Sigmoid colon (tissue), 6 donors: ENCODE measurements at regions not wholly inside any gene's neighbourhood (a gene's known extent, or its start where the extent isn't known, plus 50 kb on each side); places are given as distances from the start of the nearest gene placed in this dataset.

ENCODE experiments used
- DNase-seq: peaks from one replicate; pipeline ENCODE4 v3.0.0-alpha.2; 2019
- H3K27ac ChIP-seq, 4 donors: fragments of 200-600 bp; sonication (generic); one replicate each; pipeline ENCODE4 v1.5.1; 2016 to 2019; ENCODE audit warnings: mild to moderate bottlenecking in 1 of 4
- H3K27me3 ChIP-seq, 3 donors: fragments of 200-600 bp; sonication (generic); one replicate each; pipeline ENCODE4 v1.5.1; 2019; ENCODE audit warnings: mild to moderate bottlenecking in 1 of 3
- H3K36me3 ChIP-seq, 4 donors: fragments of 200-600 bp; sonication (generic); one replicate each; pipeline ENCODE4 v1.5.1; 2016 to 2019
- H3K4me1 ChIP-seq, 4 donors: fragments of 200-600 bp; sonication (generic); one replicate each; pipeline ENCODE4 v1.5.1; 2017 to 2019
- H3K4me3 ChIP-seq, 4 donors: fragments of 200-600 bp; sonication (generic); one replicate each; pipeline ENCODE4 v1.5.1; 2017 to 2019; ENCODE audit warnings: mild to moderate bottlenecking in 2 of 4, moderate library complexity in 1 of 4
- H3K9me3 ChIP-seq, 4 donors: fragments of 200-600 bp in 3 of 4; sonication (generic) in 3 of 4; one replicate each; pipeline versions ENCODE4 v1.5.1 to v1.6.1; 2013 to 2019
- EP300 ChIP-seq, 4 donors: sonication (generic); formaldehyde crosslinking; IDR thresholded peaks; one replicate each; pipeline ENCODE4 v1.6.1; 2017; ENCODE audit warnings: antibody characterized with exemption in 4 of 4
- POLR2A ChIP-seq, 2 donors: fragments of 450-650 bp; IDR thresholded peaks; one replicate each; pipeline ENCODE4 v1.6.1; 2016; ENCODE audit warnings: antibody characterized with exemption in 2 of 2, mild to moderate bottlenecking in 2 of 2, moderate library complexity in 2 of 2
- POLR2AphosphoS5 ChIP-seq, 4 donors: sonication (generic); formaldehyde crosslinking; IDR thresholded peaks; one replicate each; pipeline ENCODE4 v1.6.1; 2017; ENCODE audit warnings: antibody characterized with exemption in 4 of 4
- WGBS, 2 donors: extraction: QIAGEN DNeasy Blood & Tissue Kit; methylation state at CpG; one replicate each; pipeline ENCODE4 v1.1.7; 2013; 5-methylcytosine and 5-hydroxymethylcytosine counted together
- intact Hi-C: fragments of 100-400 bp; cut with DNase I; formaldehyde crosslinking; loops from one replicate; pipeline ENCODE4 v1.15.1; 2023
- TF ChIP-seq, protein P1 (sequence below), 4 experiments: fragments of 450-650 bp in 3 of 4; fragments of 200-600 bp in 1 of 4; IDR thresholded peaks; one replicate each; pipeline ENCODE4 v1.5.1; 2016 to 2019; ENCODE audit warnings: antibody characterized with exemption in 4 of 4, mild to moderate bottlenecking in 3 of 4, moderate library complexity in 2 of 4
- donor health status: healthy with polysubstance abuse.
- donor health status: healthy.

- Histone ChIP-seq H3K27ac (no peak overlapping the region), H3K36me3 (no peaks in the 10 kb centered on the region), H3K4me1 (no peaks in the 10 kb centered on the region), H3K27me3 (no peaks in the 10 kb centered on the region), H3K4me3 (no peak overlapping the region), H3K9me3 (no peaks in the 10 kb centered on the region)
- no peak for DNase-seq
- intact Hi-C loops, result no loop called here
- WGBS, 2 donors, result 77 to 93% methylated on average over 2 of the region's 2 CpGs
- no peak for TF ChIP-seq EP300 (IDR thresholded peaks at IDR 0.05)
- TF ChIP-seq POLR2A (IDR thresholded peaks at IDR 0.05), result no peak
- TF ChIP-seq POLR2AphosphoS5 (IDR thresholded peaks at IDR 0.05), result no peak
- TF ChIP-seq, protein P1, sequence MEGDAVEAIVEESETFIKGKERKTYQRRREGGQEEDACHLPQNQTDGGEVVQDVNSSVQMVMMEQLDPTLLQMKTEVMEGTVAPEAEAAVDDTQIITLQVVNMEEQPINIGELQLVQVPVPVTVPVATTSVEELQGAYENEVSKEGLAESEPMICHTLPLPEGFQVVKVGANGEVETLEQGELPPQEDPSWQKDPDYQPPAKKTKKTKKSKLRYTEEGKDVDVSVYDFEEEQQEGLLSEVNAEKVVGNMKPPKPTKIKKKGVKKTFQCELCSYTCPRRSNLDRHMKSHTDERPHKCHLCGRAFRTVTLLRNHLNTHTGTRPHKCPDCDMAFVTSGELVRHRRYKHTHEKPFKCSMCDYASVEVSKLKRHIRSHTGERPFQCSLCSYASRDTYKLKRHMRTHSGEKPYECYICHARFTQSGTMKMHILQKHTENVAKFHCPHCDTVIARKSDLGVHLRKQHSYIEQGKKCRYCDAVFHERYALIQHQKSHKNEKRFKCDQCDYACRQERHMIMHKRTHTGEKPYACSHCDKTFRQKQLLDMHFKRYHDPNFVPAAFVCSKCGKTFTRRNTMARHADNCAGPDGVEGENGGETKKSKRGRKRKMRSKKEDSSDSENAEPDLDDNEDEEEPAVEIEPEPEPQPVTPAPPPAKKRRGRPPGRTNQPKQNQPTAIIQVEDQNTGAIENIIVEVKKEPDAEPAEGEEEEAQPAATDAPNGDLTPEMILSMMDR (IDR thresholded peaks at IDR 0.05), result no peak
These were observed 116.0 kb downstream of the ATP6V1G3 start for GRCh38 chr1:198424441-198424840.

DNA sequence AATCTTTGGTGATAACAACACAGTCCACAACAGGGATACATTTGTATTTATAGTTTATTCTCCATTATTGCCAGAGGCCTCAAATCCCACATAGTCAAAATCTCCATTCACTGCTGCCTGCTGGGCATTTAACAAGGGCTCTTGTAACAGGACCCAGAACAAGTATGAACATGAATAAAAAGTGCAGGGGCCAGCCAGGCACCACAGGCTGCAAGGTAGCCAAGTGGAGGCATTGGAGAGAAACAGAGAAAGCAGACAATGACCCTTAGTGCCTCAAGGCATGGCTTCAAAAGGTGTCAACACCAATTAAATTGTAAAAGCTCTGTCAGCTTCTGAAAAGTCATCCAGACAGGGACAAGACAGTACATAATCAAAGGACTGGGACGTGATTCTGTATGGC lies 116.8 kb downstream of the ATP6V1G3 start:
- no peaks in the 10 kb centered on the region for H3K36me3 ChIP-seq
- H3K27ac ChIP-seq, result no peak overlapping the region
- no peaks in the 10 kb centered on the region for H3K27me3 ChIP-seq
- no peak overlapping the region for H3K4me3 ChIP-seq
- H3K9me3 ChIP-seq, result no peaks in the 10 kb centered on the region
- TF ChIP-seq POLR2A (IDR thresholded peaks at IDR 0.05), result no peak
- no peak for TF ChIP-seq POLR2AphosphoS5 (IDR thresholded peaks at IDR 0.05)
- TF ChIP-seq, protein P1 (IDR thresholded peaks at IDR 0.05), result no peak
- no peak for TF ChIP-seq EP300 (IDR thresholded peaks at IDR 0.05)
- no peaks in the 10 kb centered on the region for H3K4me1 ChIP-seq
- DNase-seq, result no peak
- intact Hi-C loops, result no loop called here
- 70 to 78% methylated on average over 1 of the region's 1 CpG for WGBS, 2 donors

- Histone ChIP-seq H3K9me3 (no peaks in the 10 kb centered on the region), H3K36me3 (no peaks in the 10 kb centered on the region), H3K4me1 (no peaks in the 10 kb centered on the region), H3K27me3 (no peaks in the 10 kb centered on the region), H3K4me3 (no peak overlapping the region), H3K27ac (no peak overlapping the region)
- DNase-seq, result no peak
- intact Hi-C loops, result no loop called here
- no peak for TF ChIP-seq POLR2A (IDR thresholded peaks at IDR 0.05)
- TF ChIP-seq, protein P1 (IDR thresholded peaks at IDR 0.05), result no peak
- TF ChIP-seq EP300 (IDR thresholded peaks at IDR 0.05), result no peak
- TF ChIP-seq POLR2AphosphoS5 (IDR thresholded peaks at IDR 0.05), result no peak
These were observed 123.4 kb downstream of the ATP6V1G3 start for GRCh38 chr1:198417039-198417438.

DNA sequence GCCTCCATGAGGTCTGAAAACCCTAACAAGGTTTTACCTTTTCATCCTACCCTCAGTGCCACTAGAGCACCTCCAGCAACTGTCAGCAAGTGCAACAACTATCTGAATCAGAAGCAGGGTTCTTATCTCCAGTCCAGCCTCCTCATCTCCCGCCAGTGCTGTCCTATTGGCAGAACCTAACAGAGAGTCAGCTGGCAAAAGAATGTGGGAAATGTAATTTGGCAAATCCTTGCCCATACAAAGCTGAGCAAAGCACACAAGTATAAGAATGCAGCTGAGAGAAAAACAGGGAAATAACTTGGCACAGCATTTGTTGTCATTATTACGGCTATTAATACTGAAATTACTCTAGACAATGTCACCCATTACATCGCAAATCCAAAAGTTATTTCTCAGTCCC lies 124.2 kb downstream of the ATP6V1G3 start:
- DNase-seq, result no peak
- H3K9me3 ChIP-seq, result no peaks in the 10 kb centered on the region
- H3K27ac ChIP-seq, result no peak overlapping the region
- intact Hi-C loops, result no loop called here
- H3K4me3 ChIP-seq, result no peak overlapping the region
- no peaks in the 10 kb centered on the region for H3K27me3 ChIP-seq
- 76 to 77% methylated on average over 3 of the region's 3 CpGs for WGBS, 2 donors
- no peaks in the 10 kb centered on the region for H3K4me1 ChIP-seq
- TF ChIP-seq POLR2A (IDR thresholded peaks at IDR 0.05), result no peak
- no peak for TF ChIP-seq EP300 (IDR thresholded peaks at IDR 0.05)
- TF ChIP-seq POLR2AphosphoS5 (IDR thresholded peaks at IDR 0.05), result no peak
- TF ChIP-seq, protein P1 (IDR thresholded peaks at IDR 0.05), result no peak
- H3K36me3 ChIP-seq, result no peaks in the 10 kb centered on the region

GRCh38 chr1:198411240-198411639 lies 129.2 kb downstream of the ATP6V1G3 start:
- Histone ChIP-seq H3K4me1 (no peaks in the 10 kb centered on the region), H3K27ac (no peak overlapping the region), H3K27me3 (no peaks in the 10 kb centered on the region), H3K4me3 (no peak overlapping the region), H3K9me3 (no peaks in the 10 kb centered on the region), H3K36me3 (no peaks in the 10 kb centered on the region)
- intact Hi-C loops, result no loop called here
- no peak for DNase-seq
- TF ChIP-seq, protein P1 (IDR thresholded peaks at IDR 0.05), result no peak
- no peak for TF ChIP-seq POLR2A (IDR thresholded peaks at IDR 0.05)
- TF ChIP-seq POLR2AphosphoS5 (IDR thresholded peaks at IDR 0.05), result no peak
- TF ChIP-seq EP300 (IDR thresholded peaks at IDR 0.05), result no peak
